ENCODE measurements at regions not wholly inside any gene's neighbourhood (a gene's known extent, or its start where the extent isn't known, plus 50 kb on each side); places are given as distances from the start of the nearest gene placed in this dataset.

DNA sequence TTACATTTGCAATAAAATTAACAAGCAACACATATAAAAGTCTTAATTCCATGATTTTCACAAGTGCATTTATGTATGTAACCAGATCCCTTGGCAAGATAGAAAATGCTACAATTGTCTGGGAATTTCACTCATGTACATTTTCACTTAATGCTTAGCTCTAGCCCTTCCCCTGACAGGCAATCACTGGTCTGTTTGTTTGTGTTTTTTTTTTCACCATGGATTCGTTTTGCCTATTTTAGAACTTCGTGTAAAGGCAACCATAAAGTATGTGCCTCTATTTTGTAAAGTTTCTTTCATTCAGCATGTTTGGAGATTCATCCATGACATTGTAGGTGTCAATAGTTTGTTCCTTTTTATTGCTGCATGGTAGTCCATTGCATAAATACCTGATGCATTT lies 260.9 kb upstream of the SLCO3A1 start:
- DNase-seq = no peak
- no peak overlapping the region for H3K27ac ChIP-seq
- H3K36me3 ChIP-seq = no peaks in the 10 kb centered on the region
- no peaks in the 10 kb centered on the region for H3K27me3 ChIP-seq
- no peaks in the 10 kb centered on the region for H3K9me3 ChIP-seq
- H3K4me3 ChIP-seq = no peak overlapping the region
- H3K4me1 ChIP-seq = no peaks in the 10 kb centered on the region
- intact Hi-C loops (cut with DNase I) = no loop called here
- TF ChIP-seq, protein P1, sequence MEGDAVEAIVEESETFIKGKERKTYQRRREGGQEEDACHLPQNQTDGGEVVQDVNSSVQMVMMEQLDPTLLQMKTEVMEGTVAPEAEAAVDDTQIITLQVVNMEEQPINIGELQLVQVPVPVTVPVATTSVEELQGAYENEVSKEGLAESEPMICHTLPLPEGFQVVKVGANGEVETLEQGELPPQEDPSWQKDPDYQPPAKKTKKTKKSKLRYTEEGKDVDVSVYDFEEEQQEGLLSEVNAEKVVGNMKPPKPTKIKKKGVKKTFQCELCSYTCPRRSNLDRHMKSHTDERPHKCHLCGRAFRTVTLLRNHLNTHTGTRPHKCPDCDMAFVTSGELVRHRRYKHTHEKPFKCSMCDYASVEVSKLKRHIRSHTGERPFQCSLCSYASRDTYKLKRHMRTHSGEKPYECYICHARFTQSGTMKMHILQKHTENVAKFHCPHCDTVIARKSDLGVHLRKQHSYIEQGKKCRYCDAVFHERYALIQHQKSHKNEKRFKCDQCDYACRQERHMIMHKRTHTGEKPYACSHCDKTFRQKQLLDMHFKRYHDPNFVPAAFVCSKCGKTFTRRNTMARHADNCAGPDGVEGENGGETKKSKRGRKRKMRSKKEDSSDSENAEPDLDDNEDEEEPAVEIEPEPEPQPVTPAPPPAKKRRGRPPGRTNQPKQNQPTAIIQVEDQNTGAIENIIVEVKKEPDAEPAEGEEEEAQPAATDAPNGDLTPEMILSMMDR (IDR thresholded peaks at IDR 0.05) = no peak
- H3K9ac ChIP-seq (ENCODE audit: low read depth in 2 of 2, low read length in 2 of 2) = no peak overlapping the region

DNA sequence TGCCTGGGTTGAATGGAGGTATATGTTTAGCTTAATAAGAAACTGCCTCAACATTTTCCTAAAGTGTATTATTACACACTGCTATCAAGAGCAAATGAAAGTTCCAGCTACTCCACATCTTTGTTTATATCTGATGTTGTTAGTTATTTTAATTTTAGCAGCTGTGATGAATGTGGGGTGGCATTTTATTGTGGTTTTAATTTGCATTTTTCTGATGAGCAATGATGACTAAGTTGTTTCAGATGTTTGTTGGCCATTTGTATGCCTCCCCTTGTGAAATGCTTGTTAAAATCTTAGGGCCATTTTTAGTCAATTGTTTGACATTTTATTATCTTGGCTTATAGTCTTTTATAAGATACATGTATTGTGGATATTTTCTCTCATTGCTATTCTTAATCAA lies 260.4 kb upstream of the SLCO3A1 start:
- intact Hi-C loops (cut with DNase I) = no loop called here
- H3K27me3 ChIP-seq = no peaks in the 10 kb centered on the region
- no peaks in the 10 kb centered on the region for H3K36me3 ChIP-seq
- no peak overlapping the region for H3K27ac ChIP-seq
- no peak overlapping the region for H3K4me3 ChIP-seq
- H3K4me1 ChIP-seq = no peaks in the 10 kb centered on the region
- H3K9ac ChIP-seq (ENCODE audit: low read depth in 2 of 2, low read length in 2 of 2) = no peak overlapping the region
- no peak for DNase-seq
- TF ChIP-seq, protein P1 (IDR thresholded peaks at IDR 0.05) = no peak
- no peaks in the 10 kb centered on the region for H3K9me3 ChIP-seq

DNA sequence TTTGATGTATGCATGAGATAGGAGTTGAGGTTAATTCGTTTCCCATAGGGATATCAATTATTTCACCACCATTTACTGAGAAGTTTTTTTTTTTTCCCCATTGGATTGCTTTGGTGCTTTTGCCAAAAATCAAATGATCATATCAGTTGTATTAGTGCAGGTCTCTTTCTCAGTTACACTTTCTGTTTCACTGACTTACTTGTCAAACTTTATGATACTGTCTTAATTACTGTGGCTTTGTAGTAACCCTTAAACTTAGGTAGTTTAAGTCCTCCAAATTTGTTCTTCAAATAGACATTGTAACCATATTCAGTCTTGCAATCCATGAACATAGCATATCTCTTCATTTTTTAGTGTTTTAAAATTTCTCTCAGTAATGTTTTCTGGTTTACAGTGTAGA lies 259.9 kb upstream of the SLCO3A1 start:
- Histone ChIP-seq H3K9ac (ENCODE audit: low read depth in 2 of 2, low read length in 2 of 2) (no peak overlapping the region), H3K9me3 (no peaks in the 10 kb centered on the region), H3K4me3 (no peak overlapping the region), H3K36me3 (no peaks in the 10 kb centered on the region), H3K27me3 (no peaks in the 10 kb centered on the region), H3K27ac (no peak overlapping the region), H3K4me1 (no peaks in the 10 kb centered on the region)
- intact Hi-C loops (cut with DNase I) = no loop called here
- DNase-seq = no peak
- TF ChIP-seq, protein P1 (IDR thresholded peaks at IDR 0.05) = no peak

DNA sequence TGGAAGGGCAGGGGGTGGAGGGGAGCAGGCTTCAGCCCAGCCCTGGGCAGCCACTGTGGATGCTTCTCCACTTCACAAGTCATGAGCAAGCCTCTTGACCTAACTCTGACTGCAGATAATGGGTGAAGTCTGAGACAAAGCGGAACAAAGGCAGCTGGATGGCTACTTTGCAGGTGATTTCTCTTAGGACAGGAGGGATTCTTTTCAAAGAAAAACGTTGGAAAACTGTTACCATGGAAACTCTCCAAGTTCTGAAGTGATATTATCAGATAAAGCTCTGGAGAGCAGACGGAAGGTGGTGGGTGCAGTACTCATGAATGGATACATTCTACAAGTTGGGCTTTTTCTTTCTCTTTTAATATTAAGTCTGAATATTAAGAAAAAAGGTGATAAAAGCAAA lies 254.2 kb upstream of the SLCO3A1 start:
- Histone ChIP-seq H3K4me1 (no peaks in the 10 kb centered on the region), H3K4me3 (no peak overlapping the region), H3K36me3 (no peaks in the 10 kb centered on the region), H3K9ac (ENCODE audit: low read depth in 2 of 2, low read length in 2 of 2) (no peak overlapping the region), H3K27me3 (no peaks in the 10 kb centered on the region), H3K27ac (no peak overlapping the region), H3K9me3 (no peaks in the 10 kb centered on the region)
- DNase-seq = no peak
- intact Hi-C loops (cut with DNase I) = no loop called here
- TF ChIP-seq, protein P1 (IDR thresholded peaks at IDR 0.05) = no peak

DNA sequence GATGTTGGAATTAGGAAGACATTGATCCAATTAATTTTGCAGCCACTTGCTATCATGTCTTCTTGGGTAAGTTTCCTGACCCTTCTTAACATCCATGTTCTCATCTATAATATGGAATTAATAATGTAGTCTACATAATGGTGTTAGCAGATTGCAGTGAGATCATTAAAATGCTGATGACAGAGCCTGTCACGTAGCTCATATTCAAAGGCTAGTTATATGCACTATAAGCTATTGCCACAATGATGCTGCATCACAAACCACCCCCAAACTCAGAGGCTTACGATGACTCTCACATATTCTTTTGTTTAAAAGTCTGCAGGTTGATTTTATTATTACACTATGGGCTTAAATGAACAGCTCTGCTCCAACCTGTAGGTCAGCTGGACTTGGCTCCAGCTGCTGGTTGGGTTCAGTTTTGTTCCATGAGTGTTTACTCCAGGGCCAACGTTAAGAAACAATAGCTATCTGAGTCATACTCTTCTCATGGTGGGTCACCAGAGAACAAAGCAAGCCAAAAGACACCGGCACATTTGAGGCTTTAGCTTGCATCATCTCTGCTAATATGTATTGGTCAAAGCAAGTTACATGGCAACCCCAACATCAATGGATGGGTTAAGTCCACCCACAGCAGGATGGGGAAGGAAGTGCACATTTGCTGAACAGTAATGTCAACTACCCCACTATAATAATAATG lies 250.0 kb upstream of the SLCO3A1 start:
- DNase-seq = no peak
- Histone ChIP-seq H3K27me3 (no peaks in the 10 kb centered on the region), H3K9me3 (no peaks in the 10 kb centered on the region), H3K36me3 (no peaks in the 10 kb centered on the region), H3K27ac (no peak overlapping the region), H3K9ac (ENCODE audit: low read depth in 2 of 2, low read length in 2 of 2) (no peak overlapping the region), H3K4me3 (no peak overlapping the region), H3K4me1 (no peaks in the 10 kb centered on the region)
- TF ChIP-seq, protein P1 (IDR thresholded peaks at IDR 0.05) = no peak
- intact Hi-C loops (cut with DNase I) = no loop called here
